ENCODE measurements at regions not wholly inside any gene's neighbourhood (a gene's known extent, or its start where the extent isn't known, plus 50 kb on each side); places are given as distances from the start of the nearest gene placed in this dataset.

DNA sequence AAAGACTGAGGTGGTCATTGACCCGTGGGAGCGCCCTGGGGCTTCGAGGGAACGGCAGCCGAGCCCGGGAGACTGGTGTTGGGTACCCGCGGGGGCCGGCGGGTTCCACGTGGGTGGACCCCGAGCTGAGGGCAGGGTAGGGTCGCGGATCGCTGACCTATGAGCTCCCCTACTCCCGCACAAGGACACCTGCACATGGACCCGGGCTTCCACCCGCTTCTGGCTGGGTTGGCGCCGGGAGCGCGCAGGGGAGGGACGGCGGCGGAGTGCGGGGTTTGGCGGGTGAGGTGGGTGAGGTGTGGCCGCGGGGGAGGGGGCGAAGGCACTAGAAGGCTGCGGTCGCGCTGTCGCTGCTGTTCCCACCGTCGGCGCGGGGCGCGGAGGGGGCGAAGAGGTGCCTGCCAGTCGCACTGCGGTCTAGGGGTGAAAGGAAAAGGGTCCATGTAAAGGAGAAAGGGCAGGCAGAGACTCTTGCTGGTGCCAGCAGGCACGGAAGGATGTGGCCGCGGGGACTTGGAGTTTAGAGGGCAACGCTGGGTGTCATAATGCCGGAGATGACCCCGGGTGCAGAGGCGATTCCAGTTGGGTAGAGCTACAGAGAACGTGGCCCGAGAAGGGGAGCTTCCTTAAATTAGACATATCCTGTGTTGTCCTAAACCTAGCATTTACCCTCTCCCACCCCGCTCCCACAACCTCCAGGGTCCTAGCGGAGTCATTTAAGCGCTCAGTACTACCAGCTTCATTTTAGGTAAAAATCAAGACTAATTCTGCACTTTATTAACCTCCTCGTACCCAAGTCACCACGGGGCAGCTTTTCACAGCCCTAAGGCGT lies 245.9 kb upstream of the TOPAZ1 start:
- no peak for DNase-seq

DNA sequence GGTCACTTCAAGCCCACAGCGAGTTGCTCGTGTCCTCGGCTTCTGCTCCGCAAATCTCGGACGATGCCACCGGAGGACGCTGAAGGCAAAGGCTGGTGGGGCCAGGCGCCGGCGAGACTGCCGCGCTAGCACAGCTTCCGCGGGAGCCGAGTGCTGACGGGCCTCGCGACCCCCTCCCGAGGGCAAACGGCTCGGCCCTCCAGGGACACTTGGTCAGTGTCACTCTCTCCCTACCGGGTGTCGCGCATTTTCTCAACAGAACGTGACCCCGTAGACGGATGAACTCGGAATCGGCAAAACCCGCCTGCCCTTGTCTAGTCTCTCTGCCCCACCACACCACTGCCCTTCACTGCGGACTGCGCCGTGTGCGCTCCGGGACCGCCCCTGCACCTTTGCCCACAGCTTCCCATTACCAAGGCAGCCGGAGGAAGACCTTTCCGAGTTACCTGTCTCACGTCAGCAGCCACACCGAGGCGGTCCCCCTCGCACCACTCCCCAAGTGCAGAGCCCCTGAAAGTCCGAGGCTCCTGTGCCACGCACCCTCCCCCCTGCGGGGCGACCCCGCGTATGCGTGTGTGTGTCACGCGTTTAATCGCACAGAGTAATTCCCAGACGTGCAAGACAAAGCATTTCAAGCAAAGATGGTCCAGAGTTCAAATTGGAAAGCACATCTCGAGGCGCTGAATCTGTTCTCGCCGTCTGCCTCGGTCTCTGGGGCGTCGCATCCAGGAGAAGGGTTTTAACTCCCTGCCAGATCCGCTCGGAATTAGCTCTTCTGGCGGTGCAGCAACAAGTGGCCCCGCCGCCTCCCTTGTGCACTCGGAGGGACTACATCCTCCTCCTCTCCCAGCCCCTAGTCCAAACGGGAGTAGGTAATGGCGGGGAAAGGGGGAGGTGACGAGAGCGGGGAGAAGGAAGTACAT lies 245.0 kb upstream of the TOPAZ1 start:
- DNase-seq: peak; percentile 80

DNA sequence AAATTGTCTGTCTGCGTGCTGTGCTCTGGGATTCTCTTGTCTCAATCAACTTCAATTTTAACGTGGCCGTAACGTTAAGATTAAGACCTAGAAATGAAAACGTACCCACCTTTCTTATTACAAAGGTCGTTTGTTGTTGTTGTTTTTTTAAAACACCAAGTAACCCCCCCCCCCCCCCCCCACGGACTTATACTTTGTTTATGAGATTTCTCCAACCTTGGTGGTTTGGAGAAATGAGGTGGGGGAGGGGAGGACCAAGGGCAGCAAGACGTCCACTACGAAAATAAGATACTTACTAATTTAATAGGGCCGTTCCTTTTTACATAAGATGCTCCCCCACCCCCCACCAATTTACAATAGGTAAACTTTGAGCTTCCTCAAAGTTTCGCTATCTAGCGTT lies 244.4 kb upstream of the TOPAZ1 start:
- DNase-seq: peak; percentile 45

DNA sequence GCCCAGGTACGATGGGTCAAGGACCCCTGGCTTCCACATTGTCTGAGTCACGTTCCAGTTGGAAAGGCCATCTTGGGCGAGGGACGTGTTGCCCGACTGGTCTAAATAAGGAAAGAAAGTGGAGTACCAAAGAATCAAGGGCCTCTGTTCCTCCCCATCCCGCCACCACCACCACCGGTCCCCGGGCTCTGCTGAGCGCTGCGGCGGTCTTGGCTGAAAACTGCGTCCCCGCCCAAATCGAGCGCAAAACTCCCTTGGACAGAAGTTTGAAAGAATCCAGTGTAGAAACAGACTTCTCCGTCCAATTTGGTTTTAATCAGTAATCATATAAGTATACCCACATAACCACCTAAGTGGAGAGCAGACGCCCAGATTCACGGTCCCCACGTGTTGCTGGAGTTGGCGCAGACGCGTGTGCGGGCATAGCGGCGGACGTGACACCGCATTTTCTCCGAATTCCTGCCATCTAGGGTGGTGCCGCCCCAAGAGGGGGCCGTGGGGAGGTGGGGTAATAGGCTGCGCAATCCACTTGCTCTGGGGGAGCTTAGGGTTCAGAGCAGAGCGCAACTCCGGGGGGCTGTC lies 243.8 kb upstream of the TOPAZ1 start:
- peak; percentile 69 for DNase-seq

DNA sequence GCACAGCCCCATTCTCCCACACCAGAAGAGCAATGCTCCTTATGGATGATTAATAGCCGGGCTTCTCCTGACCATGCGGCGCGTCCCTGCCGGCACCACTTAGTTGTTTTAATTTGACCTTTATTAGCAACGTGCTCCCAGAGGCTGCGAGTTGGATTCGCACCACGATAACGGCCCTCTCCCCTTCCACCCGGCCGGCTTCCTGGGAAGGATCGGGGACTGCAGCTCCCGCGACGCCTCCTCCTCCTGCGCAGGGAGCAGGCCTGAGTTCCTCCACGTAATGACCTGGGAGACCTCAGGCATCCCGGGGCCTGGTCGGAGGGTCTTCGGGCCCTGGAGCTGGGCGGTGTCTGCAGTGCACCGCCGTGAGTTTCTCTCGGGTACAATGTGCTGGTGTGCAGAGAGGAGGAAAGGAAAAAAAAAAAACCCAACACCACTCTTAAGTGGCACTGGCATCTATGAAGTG lies 243.3 kb upstream of the TOPAZ1 start:
- peak; percentile 69 for DNase-seq

DNA sequence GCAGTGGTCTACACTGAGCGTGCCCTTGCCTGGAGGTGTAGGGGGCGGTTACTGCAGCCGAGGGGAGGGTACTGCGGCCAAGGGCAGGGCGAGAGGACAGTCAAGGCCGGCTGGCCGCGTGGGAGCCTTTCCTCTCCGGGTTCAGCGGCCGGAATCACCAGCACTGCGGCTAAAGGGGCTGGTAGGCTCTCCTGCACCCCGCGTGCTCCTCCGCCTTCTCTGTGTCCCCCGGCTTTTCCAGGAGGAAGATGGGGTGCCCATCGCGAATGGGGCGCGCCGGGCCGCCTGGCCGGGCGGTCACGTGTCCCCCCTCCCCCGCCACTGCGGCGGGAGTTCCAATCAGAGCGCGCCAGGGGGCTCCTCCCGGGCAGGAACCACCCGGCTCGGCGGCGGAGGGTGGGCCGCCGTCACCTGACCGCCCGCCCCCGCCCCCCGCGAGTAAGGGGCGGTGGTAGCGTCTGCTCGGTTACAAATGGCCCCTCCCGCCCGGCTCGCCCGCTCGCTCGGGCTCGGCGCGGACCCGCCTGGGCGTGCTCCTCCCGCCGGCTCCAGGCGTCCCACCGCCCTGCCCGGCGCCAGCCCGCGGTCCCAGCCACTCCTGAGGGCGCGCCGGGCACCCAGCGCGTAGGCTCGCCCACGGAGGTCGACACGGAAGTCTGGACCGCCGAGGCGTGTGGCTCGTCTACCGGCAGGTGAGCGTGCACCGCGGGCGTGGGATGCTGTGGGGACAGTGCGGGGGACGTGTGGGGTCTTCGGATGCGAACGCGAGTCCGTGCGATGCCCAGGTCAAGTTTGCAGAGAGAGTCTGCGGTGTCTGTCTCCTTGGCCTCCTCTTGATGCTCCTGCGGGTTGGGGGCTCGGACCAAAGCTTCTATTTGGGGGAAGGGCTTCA lies 242.6 kb upstream of the TOPAZ1 start:
- peak; percentile 76 for DNase-seq

DNA sequence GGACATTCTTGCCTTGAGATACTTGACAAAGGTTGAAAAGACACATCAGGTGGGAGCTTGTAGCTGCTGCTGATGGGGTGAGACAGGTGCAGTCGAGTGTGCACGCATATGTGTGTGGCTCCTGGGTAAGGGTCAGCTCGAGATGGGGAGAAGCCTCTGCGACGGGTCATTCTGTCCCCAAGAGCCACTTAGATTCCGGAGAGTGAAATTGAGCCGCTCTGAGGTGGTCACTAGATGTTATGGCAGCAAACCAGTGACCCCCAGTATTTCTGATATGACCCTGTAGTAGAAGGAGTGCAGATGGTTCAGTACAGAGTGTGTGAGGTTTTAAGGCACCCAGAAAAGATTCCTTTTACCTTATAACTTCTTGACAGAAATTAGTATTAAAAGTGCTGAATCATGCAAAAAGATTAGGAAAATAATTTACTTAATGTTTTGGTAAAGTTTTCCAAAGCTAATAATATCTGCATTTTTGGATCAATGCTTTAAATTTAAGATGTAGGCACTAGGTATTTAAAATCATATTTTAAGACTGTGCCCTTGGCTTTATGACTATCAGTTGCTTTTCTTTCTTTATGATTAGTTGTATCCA lies 241.9 kb upstream of the TOPAZ1 start:
- DNase-seq: no peak

DNA sequence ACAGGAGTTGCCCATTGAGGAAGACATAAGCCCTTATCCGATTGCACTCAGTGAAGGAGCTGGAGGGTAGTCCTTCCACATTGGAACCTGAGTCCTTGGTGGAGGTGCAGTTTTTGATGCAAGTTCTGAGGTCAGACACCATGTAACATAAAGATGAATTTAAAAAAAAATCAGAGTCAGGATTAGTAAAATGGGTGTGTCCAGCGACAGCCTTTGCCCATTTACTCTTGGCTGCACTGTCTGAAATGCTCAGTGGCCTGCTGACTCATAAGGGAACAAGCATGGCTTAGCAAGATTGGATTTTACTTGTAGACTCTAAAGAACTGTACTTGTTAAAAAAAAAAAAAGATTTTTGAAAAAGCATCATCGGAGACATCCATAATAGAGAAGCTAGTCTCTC lies 241.1 kb upstream of the TOPAZ1 start:
- DNase-seq: peak; percentile 43

DNA sequence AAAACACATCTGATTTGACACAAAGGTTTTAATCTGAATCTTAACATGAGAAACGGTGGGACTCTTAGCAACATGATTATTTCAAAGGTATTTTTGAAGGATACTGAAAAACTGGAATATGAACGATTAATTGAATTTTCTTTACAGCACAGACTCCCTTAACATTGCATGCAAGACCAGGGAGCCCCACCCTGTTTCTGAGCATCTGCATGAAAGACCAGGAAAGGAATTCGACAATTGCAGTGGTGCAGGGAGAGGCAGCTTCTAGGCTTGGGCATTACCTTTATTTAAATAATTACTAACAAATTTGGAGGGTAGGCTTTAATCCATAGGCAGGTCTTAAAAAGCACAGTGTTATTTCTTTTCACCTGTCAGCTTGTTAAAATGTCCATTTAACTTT lies 240.6 kb upstream of the TOPAZ1 start:
- DNase-seq: peak; percentile 4

DNA sequence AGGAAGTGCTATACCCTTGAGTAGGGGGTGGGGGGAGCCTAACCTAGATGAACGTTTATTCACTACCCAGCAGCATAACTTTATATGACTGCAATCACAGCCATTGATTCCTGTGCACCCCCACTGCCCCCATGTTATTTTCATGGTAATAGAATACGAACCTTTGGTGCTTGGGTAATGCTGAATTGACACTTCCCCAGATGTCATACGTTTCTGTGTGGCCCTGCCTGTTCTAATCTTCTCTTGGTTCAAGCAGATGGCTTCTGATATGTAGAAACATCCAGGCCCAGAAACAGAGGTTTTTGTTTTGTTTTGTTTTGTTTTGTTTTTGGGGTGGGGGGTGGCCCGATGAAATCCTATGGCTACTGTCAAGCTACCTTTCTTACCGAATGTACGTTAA lies 237.9 kb upstream of the TOPAZ1 start:
- no peak for DNase-seq

DNA sequence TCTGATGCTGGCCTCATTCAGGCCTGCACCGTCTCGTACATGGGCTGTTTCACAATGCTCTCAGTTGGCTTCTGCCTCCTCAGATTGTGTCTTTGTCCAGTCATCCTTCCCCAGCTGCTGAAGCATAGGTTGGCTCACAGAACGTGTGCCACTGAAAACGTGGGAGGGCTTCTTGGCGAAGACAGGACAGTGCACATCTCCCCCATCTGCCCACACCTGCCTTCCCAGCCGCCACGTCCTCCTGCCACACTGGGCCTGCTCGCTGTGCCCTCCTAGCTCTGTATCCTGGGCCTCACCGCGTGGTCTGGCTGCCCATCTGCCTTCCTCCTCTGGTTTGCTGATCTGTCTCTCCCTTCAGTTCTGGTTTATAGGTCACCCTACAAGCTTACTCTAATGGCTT lies 230.0 kb upstream of the TOPAZ1 start:
- no peak for DNase-seq

DNA sequence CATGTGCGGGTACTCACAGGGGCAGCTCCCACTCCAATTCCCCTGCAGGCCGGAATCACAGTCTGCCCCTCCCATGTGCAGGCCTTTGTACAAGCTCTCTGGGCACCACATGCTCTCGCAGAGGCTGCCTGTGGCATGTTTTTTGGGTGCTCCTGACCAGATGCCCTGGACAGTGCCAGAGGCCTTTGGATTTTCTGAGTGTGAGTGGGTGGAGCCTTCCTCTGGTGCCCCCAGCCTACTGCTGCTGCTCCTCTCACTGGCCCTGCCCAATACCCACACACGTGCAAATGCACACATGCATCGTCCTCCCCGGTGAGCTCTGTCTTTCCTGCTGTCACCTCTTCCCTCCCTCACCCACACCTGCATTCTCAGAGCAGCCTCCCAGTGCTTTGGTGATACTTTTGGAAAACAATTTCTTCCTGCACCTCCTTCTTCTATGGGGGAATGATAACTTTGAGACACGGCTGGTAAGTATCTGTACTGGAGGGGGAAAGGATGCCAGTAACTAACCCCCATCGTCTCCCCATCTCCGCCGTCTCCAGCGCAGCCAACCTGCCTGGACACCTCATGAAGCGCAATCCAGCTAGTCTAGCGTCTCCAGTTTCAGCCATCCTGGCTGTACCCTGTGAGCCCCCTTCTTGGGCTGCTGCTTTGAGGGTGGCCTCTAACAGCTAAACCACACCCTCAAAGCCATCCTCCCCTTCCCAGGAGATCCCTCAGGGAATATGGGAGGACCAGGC lies 229.4 kb upstream of the TOPAZ1 start:
- DNase-seq: no peak

DNA sequence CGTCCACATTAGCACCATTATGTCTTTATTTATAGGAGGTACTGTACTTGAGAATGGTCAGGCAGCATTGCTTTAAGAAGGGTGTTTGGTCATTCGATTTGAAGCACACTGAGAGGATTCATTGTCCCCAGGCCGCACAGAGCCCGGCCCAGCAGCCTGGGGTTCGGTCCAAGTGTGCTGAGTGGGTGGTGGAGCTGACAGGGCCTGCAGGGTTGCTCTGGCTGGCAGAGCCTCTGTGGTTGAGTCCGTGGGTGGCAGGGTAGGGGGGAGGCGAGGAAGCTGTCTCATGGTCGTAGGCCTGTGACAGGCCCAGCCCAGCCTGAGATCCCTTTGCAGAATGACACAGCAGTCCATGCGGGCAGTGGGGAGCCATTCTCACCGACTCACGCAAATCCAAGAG lies 227.7 kb upstream of the TOPAZ1 start:
- DNase-seq: no peak

DNA sequence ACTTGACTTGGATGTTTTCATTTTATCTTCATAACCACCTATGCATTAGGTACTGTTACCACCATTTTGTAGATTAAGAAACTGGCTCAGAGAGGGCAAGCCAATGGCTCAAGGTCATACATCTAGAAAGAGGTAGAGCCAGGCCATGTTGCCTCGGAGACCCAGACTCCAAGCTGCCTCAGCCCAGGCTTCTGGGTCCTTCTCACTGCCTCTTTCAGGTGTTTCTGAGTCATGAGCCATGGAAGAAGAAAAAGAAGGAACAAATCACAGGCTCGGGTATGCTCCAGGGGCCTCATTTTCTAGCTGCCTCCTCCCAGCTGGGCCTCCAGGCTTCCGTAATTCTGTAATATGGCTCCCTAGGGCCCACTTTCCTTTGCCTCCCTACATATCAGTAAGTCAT lies 226.5 kb upstream of the TOPAZ1 start:
- no peak for DNase-seq

DNA sequence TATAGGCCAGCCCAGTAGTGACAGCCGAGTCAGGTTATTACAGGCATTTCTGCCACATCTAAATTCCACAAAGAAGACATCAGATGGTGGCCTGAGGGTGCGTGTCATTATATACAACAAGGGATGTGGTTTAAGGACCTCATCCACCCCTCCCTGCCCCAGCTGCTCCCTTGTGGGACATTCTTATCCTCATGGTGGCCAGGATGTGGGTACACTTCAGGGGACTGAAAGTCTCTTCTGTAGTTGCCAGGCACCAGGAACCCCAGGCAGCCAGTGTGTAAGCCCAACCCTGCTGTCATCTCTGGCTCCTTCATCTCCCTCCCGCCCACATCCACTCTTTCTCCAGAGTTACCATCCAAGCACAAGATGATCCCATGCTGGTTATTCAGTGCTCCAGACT lies 224.9 kb upstream of the TOPAZ1 start:
- DNase-seq: no peak

DNA sequence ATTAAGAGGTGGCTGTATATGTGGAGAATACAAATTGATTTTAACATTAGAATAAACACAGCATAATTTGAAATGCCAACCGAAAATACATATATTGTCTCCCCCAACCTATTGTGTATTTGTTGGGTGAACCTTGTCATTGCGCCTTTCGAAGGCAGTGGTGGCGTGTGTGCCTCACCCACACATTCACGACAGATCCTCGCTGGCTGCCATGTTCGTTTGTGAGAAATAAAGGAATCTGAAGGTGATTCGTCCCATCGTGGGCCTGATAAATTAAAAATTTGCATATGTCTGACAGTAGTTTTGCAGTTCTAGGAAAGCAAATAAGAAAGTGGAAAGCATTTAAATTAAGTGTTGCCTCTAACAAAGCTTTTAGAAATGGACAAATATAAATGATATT lies 222.8 kb upstream of the TOPAZ1 start:
- DNase-seq: no peak

DNA sequence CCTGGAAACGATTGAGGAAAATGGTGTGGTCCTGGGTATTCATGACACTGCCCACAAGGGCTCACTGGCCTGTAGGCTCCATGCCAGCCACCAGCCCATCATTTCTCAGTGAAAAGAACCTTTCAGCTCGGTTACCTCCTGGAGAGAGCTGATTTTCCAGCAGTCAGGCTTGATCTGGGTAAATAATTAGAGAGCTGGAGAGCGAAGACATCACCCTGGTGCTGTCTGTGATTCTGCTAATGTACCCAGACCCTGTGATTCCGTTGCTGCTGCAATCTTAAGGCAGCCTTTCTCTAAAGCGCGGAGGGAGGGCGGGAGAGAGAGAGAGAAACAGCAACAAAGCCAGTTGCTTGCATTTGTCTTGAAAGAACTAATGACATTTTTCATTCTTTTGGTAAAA lies 221.9 kb upstream of the TOPAZ1 start:
- peak; percentile 63 for DNase-seq

DNA sequence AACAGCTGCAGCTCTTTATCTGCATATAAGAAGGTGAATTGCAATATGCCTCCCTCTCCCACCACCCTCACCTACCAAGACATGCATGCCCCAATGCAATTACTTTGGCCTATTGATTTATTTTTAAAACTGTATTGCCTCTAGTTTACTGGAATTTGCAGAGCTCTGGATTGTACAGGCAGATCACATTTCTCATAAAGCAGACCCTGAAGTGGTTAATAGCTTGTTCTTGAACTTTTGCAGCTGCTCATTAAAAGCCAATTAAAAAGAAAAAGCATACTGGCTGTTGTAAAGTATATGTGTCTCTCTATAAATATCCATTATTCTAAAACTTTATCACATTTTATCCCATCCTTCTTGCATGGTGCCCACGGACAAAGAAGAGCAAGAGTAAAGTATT lies 221.5 kb upstream of the TOPAZ1 start:
- DNase-seq: no peak

DNA sequence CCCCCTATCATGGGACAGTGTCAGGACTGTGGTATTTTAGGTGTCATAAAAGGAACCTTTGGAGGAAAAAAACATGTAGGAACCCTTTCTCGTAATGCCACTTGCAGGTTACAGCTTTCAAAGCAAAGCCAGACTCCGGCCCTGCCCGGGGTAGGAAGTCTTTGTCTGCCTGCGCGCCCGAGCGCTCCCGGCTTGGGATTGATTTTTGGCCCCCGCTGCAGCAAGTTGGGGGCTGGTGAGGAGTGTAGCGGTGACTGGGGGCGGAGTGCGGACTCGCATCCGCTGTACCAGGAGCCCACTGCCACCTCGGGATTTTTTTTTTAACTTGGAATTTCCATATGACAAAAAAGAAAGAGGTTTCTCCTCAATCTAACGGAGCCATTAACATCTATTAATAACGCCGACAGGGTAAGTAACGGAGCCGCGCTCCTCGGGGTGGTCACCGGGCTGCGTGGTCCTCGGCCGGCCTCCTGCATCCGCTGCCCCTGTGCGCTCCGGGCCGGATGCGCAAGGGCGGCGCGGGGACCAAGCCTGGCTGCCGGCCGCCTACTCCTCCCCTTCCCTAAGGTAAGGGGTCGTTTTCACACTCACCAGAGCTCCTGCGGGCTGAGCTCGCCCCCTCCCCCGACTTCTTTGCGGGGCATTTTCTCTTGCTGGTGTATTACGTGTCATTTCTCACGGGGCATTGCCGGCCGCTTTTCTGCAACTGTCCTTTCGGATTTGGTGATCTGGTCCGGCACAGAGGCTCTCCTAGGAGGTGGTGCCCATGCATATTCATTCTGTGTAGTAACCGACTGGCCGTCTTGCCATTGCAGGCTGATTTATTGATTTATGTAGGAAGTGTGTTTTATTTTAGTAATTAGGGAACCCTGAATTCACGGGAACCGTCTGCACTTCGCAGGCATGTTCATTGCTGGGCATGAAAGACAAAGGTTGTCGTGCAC lies 219.8 kb upstream of the TOPAZ1 start:
- peak; percentile 69 for DNase-seq

DNA sequence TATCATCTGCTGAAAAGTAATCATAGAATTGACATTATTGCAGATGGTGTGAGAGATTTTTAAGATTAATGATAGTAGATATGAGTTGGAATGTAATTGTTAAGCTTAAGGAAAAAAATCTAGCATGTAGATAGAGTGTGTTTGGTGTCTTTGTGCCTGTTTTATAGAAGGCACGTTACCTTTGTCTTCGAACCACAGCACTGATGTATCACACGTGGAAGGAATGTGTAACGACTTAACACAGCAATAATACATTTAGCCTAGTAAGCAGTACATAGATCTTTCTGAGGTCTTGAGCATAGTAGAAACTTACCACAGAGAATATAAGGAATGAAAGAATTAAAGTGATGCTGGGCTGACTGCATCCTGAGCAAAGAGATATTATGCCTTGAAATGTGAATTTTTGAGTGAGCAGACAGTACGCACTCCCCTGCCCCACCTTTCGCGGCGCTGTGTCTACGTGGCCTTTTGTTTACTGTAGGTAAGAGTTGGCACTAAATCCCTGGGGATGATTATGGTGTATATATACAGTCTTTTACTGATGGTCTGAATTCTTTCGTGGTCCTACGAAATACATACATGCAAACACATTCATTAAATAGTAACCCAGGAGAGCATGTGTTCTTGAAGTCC lies 217.6 kb upstream of the TOPAZ1 start:
- no peak for DNase-seq
